HG03159 (cell line): ENCODE measurements at regions not wholly inside any gene's neighbourhood (a gene's known extent, or its start where the extent isn't known, plus 50 kb on each side); places are given as distances from the start of the nearest gene placed in this dataset.
"Not testable (repeated sequence)": the region's sequence is repeated elsewhere in the genome, so short reads cannot be mapped to it uniquely, and the experiment has no call there.

Experiments used
- ATAC-seq: cut with Tn5 transposase; IDR thresholded peaks from one replicate; pipeline ENCODE4 v1.9.1; 2021; ENCODE audit warnings: mild to moderate bottlenecking, moderate library complexity; ENCODE audit not compliant: unreplicated experiment

DNA sequence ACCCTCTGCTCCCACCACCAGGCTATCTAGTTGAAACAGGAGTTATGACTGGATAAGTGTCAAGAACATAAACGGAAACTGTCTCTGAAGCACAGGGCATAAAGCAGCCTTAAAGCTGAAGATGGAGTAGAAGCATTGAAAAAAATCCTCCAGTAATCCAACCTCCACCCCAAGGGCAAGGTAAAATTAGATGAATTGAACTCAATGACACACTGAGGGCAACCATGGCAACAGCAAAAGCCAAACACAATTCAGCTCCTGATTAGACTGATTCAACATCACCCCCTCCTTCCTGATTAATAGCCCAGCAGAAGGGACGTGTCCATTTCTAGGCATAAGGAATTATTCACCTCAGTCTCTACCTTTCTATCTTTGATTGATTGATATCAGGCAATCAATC, 183.2 kb upstream of the MAP3K1 start:
- no peak for ATAC-seq

DNA sequence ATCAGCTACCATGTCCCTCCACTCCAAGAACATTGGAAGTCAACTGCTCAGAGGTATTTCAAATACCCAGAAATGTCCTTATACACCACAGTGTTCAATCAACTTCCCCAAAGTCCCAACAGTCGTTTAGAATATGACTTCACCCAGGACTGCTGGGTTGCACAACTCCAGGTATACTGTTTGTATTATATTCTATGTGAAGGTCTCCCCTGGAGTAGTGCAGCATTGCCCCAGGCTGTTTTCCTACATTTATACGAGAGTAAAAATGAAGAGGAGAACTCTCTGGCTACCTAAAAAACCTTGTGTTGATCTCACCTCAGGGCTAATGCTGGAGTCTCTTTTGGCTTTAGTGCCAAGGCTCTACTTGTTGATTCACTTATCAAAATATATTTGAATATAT, 183.6 kb upstream of the MAP3K1 start:
- no peak for ATAC-seq

DNA sequence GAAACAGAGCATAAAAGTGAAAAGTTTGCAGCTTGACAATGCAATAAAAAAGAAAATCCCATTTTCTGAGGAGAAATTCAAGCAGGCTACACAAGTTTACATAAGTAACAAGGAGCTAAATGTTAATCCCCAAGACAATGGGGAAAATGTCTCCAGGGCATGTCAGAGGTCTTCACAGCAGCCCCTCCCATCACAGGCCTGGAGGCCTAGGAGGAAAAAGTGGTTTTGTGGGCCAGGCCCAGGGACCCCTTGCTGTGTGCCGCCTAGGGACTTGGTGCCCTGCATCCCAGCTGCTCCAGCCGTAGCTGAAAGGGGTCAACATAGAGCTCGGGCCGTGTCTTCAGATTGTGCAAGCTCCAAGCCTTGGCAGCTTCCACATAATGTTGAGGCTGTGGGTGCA, 186.7 kb upstream of the MAP3K1 start:
- not testable (repeated sequence) for ATAC-seq

DNA sequence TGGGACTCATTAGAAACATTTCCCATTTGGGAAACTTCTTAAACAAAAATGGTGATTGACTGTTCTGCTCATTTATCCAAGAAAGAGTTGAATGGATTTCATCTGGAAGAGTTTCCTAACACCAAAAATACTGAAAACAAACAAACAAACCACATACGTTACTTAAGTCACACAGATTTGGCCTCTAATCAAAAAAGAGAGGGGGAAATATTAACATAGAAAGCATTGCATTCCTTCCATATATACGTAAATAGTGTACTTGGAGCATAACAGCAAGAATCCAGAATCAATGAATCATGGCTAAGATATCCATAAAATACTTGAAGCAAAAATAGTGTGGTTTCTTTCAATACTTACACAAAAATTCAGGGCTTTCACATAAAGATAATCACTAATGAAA, 189.8 kb upstream of the MAP3K1 start:
- no peak for ATAC-seq

DNA sequence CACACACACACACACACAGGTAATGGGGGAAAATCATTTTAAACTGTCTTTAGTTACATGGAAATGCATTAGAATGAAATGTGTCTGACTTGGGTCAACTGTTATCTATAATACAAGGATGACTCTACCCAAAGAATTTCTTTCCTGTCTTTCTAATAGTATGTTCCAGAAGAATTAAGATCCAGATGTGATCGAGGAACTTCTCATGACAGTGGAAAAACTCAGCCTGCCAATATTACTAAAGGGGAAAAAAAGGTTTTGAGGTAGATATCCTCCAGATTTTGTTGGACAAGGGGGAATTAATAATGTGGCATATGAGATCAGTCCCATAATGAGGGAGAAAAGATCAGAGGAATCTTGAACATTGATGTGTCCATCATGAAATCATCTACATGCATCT, 190.6 kb upstream of the MAP3K1 start:
- ATAC-seq = no peak

DNA sequence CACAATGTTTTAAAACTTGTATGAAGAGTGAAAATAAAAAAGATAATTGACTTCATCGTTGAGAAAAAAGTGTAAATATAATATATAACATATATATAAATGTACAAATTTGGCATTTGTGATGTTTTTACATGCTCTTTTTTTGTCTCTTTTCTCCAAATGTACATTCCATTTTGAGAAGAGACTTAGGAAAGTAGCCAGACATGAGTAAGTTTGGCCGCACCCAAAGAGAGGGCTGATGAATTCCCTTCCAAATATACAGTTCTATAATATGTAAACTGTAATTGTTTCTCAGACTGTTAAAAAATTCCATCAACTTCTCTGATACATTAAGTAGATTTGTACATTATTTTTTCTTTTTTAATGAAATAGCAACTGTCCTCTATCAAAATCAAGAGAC, 193.2 kb upstream of the MAP3K1 start:
- ATAC-seq = no peak

DNA sequence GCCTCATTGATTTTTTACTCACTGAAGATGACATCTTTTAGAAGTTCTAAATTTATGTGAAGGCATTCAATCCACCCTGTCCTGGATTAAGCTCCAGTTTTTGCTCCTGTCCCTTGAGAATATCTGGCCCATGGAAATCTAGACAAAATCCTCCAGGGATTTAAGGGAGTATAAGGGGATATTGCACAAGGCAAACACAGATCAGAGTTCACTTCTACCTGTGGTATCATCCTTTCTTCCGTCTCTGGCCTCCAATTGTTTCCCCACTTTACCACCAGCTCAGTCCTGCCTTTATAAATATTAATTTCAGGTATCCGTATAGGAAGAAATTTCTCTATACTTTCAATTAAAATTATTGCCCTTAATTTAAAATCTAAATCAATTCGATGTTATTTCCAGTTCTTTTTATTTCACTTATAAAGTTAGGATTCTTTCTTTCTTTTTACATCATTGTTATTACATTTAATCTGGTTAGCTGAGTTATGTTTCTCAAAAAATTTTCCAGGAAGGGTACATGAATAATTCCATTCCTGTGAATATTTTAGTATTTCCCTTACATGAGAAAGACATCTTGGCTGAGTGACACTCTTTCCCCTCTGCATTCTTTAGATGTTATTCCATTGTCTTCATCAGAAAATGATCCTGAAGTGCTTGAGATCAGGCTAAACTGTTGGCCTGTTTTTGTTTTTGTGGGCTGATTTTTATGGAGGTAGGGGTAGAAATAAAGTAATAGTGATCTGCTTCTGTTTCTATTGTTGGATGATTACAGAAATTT, 194.3 kb upstream of the MAP3K1 start:
- ATAC-seq = no peak

DNA sequence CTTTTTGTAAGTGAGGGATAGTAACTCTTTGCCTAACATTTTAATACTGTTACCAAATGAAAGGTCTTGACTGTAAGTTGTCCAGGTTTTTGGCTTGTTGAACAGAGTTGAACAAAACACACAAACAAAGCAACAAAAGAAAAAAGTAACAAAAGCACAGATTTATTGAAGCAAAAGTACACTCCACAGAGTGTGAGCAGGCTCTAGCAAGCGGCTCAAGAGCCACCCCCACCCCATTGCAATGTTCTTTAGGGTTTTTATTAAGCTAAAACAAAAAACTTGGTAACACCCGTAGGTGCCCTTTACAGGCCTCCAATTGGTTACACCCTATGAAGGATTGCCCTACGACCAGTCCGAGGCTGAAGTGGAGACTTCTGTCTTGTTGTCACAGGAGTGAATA, 197.4 kb upstream of the MAP3K1 start:
- ATAC-seq = no peak

DNA sequence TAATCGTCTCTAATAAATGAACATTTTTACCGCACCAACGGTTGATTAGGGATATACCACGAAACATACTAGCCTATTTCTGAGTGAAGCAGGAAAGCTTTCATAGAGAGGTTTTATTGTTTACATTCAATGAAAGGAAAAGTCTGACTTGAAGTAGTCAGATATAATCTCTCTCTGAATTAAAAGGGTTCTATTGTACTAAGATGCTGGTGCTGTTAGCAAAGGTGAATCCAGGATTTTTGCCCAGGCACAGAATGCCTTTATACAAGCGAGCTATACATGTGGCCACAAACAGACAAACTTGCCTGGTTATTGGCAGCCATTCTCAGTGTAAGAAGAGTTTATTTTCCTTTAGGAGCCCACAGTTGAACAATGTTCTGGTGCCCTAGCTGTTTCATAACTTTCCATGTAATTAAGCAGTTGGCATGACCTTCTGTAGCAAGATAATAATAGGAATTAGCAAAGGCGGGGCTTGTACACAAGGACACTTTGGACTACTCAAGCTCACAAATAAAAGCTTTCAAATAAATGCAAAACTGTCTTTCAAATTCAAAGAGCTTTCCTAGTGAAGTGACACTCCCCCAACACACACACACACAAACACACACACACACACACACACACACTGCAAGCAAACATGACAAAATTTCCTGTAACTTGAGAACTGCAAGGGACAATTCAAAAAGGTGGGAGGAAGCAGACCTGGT, 198.7 kb upstream of the MAP3K1 start:
- ATAC-seq = no peak

DNA sequence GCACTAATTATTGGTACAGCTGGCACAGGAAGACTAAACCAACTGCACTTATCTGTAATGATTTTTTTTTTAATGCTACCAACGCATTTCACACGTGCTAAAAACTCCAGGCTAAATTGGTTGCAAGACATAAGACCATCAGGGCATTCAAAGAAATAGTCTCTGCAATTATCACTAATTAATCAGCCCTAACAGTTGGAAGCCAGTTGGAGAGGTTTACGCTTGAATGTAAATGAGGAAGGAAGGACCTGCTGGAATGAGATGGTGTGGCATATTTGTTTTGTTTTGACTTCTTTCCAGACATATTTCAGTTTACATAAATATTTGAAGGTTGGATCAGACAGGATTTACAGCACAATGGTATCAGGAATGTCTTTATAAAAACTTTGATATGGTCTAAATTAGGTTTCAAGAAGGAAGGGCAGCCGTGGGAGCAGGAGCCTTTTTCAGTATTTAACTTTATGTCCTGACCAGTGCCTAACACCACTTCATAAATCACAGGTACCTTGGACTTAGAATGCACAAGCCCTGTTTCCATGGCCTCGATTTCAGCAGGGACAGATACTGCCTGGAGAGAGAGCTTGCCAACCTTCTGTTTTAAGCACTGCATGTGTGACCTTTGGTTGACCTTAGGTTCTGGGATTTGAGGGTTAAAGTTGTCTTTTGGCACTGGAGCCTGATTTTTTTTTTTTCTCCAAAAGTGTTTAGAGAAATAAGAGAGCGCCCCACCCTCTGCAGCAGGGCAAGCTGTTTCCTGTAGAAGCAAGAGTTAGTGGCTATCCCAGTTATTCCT, 199.8 kb upstream of the MAP3K1 start:
- ATAC-seq = no peak

DNA sequence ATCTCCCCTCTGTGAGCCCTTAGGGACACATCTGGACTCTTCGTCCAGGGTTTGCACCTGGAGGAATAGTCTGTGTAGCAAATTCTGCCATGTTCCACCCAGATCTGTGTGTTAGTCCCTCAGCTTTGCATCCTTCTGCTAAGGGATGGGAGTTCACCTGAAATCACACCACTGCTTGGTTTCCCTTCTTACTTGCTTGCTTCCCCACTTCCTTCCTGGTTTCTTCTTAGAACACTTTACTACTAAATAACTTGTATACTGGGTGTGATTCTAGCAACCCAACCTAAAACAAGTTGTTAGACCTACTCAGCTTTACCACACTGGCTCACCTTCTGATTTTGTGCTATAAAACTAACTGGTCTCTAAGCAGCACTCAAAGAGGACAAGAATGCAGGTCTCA, 202.6 kb upstream of the MAP3K1 start:
- no peak for ATAC-seq

DNA sequence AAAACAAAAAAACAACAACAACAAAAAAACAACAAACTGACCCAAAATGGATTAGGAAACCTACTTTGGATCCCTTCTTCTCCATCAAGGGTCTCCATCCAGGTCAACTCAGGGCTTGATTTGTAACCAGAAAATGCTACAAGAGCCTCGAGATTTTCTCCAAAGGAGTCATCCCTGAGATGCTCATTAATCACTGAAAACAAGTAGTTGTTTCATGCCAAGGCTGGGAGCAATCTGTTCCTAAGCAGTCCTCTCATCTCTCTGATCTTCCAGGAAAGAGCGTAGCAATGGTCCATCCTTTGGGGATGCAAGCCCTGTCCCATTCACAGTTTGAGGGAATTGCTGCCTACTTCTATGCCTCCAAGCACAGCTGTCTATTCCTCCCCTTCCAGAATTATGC, 203.0 kb upstream of the MAP3K1 start:
- no peak for ATAC-seq

DNA sequence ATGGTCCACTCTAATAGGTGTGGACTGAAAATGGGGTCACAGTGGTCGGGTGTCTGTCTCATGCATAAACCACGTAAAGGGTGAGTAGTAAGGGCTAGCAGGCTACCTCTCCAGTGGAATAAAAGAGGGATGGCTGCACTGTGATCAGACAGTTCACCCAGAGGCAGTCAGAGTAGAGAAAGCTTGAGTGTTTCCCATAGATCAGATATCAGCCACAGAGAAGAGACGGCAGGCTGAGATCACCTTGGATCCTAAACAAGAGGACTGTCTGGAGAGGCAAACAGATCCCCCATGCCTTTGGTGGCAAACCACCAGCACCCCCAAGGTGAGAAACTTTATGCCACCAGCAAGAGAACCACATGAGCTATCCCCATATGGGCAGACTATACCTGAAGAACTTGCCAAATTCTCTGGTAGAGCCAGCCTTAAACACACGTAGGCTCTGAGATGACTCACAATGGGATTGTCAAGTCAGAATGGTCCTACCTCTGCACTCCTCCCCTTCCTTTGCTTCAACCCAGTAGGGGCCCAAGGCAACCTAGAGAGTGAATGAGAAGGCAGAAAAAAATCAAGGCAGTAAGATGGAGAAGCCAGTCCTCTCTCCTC, 205.2 kb upstream of the MAP3K1 start:
- no peak for ATAC-seq

DNA sequence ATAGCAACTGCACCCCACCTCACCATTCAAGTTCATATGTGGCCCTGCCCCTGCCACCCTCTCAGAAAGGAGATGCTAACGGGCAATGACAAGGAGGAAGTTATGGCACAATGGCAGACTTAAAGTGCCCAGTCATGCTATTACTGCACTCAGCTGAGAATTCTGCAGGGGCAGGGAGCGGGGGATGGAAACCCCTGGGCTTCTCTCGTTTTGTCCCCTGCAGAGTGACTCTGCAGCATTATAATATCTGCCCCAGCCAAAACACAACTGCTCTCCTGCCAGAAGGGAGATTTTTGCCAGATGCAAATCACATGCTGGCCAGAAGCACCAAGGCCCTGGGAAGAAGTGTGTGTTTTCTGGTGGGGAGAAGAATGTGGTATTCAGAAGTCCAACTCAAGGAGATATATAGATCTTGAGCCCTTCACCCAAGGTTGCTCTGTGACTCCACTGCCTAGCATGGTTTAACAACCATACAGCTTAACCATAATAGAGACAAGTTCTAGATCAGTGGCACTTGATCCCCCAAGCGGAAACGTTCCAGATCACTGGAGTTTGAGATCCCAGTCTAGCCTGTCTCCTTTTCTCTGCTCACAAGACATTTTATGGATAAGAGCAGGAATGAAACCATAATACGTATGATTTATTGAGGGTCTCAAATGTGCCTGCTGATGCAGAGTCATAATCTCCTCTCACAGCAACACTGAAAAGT, 207.0 kb upstream of the MAP3K1 start:
- no peak for ATAC-seq

DNA sequence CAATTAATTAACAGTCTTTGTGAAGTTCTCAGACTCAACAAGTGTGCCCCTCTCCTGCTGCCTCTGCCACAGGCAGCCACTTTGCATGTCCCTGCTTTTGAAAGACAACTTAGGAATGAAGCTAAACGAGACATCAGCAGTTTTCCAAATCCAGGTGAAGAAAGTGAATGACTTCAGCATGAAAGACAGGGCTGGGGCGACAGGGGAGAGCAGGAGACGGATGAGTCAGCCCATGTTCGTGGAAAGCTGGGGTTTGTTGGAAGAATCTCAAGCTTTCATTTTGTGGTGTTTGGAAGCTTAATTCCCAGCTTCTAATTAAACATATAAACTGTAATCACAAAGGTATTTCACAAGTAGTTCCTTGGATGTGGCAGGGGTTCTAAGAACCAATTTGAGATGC, 207.8 kb upstream of the MAP3K1 start:
- no peak for ATAC-seq

DNA sequence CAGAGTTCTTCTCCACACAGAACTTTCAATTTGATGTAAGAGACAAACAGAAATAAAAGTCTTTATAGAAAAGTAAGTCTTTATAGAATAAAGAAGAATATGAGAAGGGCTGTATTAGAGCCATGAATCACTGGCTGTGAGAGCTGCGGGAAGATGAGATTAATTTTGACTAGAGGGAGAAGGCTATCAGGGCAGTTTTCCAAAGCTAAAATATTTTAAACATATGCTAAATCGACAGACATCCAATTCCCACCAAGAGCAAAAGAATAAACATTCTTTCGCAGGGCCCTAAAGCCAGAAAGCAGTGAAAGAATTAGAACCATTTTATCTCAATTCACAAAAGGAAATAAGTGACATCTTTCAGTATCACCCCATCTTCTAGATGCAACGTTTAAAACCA, 208.3 kb upstream of the MAP3K1 start:
- ATAC-seq = no peak

DNA sequence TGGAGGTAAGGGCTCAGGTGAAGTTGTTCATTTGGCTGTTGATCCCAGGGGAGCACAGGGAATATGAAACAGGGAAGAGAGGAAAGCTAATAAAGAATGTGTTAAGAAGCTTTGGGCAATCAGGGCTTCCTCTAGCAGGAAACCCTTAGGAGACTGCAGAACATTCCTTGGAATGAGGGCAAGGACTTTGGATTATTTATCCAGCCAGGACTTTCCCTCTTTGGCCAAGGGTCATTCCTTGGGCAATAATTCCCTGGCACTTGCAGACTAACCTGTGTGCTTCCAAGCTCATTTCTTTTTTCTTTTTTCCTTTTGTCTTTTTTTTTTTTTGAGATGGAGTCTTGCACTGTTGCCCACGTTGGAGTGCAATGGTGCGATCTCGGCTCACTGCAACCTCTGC, 209.2 kb upstream of the MAP3K1 start:
- no peak for ATAC-seq

DNA sequence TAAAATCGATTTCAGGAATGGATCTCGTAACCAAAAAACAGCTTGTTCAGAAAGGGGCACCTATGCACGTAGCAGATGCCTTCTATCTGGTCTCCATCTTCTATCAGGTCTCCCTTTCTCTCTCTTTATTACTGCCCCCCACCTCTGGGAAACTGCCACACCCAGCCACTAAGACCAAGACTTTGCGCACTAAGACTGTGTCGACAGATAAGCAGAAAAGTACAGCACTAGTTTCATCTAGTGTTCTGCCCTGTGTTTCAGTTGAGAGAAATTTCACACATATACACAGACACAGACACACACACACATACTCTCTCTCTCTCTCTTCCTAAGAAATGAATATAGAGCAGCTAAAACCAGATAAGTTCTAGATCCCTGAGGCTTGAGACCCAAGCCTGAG, 210.1 kb upstream of the MAP3K1 start:
- no peak for ATAC-seq

DNA sequence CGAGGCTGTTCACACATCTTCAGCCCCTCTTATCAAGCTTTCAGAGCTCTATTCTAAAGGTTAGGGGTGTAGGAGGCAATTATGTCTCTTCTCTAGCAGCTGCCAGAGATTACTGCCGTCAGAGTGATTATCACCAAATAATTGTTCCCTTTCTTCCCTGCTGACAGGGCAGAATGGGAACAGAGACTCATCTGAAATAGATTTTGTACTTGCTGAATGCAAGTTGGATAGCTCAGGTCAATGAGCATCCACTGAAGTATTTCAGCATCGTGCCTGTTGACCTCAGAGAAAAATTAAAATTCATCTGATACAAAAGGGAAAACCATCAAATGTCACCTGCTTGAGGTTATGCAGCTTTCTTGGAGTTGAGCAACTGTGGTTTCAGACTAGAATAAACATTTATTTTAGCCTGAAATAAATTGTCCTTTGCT, 213.7 kb upstream of the MAP3K1 start:
- no peak for ATAC-seq

DNA sequence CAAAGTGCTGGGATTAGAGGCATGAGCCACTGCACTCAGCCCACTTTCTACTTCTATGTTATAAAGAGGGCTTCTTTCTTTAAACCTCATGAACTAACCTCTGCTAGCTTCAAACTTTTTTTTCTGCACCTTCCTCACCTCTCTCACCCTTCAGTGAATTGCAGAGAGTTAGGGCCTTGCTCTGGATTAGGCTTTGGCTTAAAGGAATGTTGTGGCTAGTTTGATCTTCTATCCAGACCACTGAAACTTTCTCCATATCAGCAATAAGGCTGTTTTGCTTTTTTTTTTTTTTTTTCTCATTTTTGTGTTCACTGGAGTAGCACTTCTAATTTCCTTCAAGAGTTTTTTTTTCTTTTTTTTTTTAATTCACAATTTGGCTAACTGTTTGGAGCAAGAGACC, 216.4 kb upstream of the MAP3K1 start:
- ATAC-seq = no peak

DNA sequence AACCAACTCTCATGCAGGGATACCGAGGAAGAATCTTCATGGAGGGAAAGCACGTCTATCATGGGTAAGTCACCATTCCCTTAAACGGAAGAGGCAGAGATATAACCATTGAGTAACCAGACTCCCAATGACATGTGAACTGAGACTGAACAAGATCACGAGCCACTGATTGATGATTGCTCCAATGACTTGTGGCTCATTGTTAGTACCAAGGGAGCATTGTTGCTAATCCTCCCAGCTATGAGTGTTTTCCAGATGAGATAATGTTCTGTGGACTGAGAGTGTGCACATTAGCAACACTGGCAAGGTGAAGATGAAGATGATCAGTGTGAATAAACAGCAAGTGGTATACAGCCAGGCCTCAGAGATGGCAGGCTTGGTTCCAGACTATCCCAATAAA, 219.2 kb upstream of the MAP3K1 start:
- no peak for ATAC-seq
